Ovary (tissue), 3 donors: ENCODE measurements at regions not wholly inside any gene's neighbourhood (a gene's known extent, or its start where the extent isn't known, plus 50 kb on each side); places are given as distances from the start of the nearest gene placed in this dataset.

Source experiments
- POLR2A ChIP-seq: fragments of 450-650 bp; IDR thresholded peaks from one replicate; pipeline ENCODE4 v1.6.1; 2017; ENCODE audit warnings: antibody characterized with exemption, mild to moderate bottlenecking, moderate library complexity
- TF ChIP-seq, protein P1 (sequence below), 3 donors: fragments of 450-650 bp in 2 of 3; fragments of 200-600 bp in 1 of 3; IDR thresholded peaks; one replicate each; pipeline versions ENCODE4 v1.5.1 to v1.8.0; 2016 to 2022; ENCODE audit warnings: antibody characterized with exemption in 3 of 3, mild to moderate bottlenecking in 1 of 3
- donor health status: DM: no; HTN: no; CAD: no.

DNA sequence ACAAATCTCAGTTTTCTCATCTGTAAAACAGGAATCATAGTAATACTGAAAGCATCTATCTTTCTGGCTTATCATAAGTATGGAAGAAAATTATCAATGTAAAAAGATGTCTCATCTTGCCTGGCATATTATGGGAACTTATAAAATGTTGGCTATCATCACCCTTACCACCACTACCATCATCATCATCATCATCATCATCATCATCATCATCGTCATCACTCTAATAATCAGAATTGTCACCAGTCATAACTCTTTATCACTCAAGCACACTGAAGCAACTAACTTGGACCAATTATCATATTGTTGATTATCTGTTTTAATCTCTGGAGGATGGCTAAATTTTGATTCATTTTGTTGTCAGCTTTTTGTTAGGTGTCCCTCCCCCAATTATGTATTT lies 825.4 kb downstream of the SORCS3 start:
- TF ChIP-seq POLR2A: no peak
- TF ChIP-seq, protein P1, sequence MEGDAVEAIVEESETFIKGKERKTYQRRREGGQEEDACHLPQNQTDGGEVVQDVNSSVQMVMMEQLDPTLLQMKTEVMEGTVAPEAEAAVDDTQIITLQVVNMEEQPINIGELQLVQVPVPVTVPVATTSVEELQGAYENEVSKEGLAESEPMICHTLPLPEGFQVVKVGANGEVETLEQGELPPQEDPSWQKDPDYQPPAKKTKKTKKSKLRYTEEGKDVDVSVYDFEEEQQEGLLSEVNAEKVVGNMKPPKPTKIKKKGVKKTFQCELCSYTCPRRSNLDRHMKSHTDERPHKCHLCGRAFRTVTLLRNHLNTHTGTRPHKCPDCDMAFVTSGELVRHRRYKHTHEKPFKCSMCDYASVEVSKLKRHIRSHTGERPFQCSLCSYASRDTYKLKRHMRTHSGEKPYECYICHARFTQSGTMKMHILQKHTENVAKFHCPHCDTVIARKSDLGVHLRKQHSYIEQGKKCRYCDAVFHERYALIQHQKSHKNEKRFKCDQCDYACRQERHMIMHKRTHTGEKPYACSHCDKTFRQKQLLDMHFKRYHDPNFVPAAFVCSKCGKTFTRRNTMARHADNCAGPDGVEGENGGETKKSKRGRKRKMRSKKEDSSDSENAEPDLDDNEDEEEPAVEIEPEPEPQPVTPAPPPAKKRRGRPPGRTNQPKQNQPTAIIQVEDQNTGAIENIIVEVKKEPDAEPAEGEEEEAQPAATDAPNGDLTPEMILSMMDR (IDR thresholded peaks at IDR 0.05): no peak
